ENCODE measurements at regions not wholly inside any gene's neighbourhood (a gene's known extent, or its start where the extent isn't known, plus 50 kb on each side); places are given as distances from the start of the nearest gene placed in this dataset.
"Not testable (repeated sequence)": the region's sequence is repeated elsewhere in the genome, so short reads cannot be mapped to it uniquely, and the experiment has no call there.

- Mint-ChIP-seq H3K4me1 (no peaks in the 10 kb centered on the region), H3K9me3 (no peaks in the 10 kb centered on the region), H3K27me3 (peaks cover 33% of the 10 kb centered on the region), H3K27ac (no peak overlapping the region), H3K4me3 (no peak overlapping the region), H3K36me3 (ENCODE audit: low read depth) (no peaks in the 10 kb centered on the region)
- no peak for ATAC-seq (replicated peaks)
Observed at GRCh38 chr2:235206399-235206798, 254.6 kb downstream of the SH3BP4 start.

- Mint-ChIP-seq H3K27ac (no peak overlapping the region), H3K4me3 (no peak overlapping the region), H3K9me3 (no peaks in the 10 kb centered on the region), H3K36me3 (ENCODE audit: low read depth) (no peaks in the 10 kb centered on the region), H3K27me3 (peaks cover 36% of the 10 kb centered on the region), H3K4me1 (no peaks in the 10 kb centered on the region)
- ATAC-seq (replicated peaks): no peak
Observed at GRCh38 chr2:235206980-235207579, 255.3 kb downstream of the SH3BP4 start.

GRCh38 chr2:235211056-235211455, 259.2 kb downstream of the SH3BP4 start:
- Mint-ChIP-seq H3K27ac (no peak overlapping the region), H3K9me3 (no peaks in the 10 kb centered on the region), H3K4me1 (no peaks in the 10 kb centered on the region), H3K36me3 (ENCODE audit: low read depth) (no peaks in the 10 kb centered on the region), H3K27me3 (peaks cover 36% of the 10 kb centered on the region), H3K4me3 (no peak overlapping the region)
- ATAC-seq (replicated peaks): no peak

GRCh38 chr2:235212501-235213158, 260.8 kb downstream of the SH3BP4 start:
- Mint-ChIP-seq H3K9me3 (no peaks in the 10 kb centered on the region), H3K27me3 (peaks cover 31% of the 10 kb centered on the region), H3K4me1 (no peaks in the 10 kb centered on the region), H3K36me3 (ENCODE audit: low read depth) (no peaks in the 10 kb centered on the region), H3K27ac (no peak overlapping the region), H3K4me3 (no peak overlapping the region)
- ATAC-seq (replicated peaks): no peak

GRCh38 chr2:235215248-235215647, 263.4 kb downstream of the SH3BP4 start:
- H3K36me3 Mint-ChIP-seq (ENCODE audit: low read depth): no peaks in the 10 kb centered on the region
- H3K27me3 Mint-ChIP-seq: peaks cover 41% of the 10 kb centered on the region
- no peak overlapping the region for H3K4me3 Mint-ChIP-seq
- H3K4me1 Mint-ChIP-seq: no peaks in the 10 kb centered on the region
- no peak overlapping the region for H3K27ac Mint-ChIP-seq
- H3K9me3 Mint-ChIP-seq: no peaks in the 10 kb centered on the region
- ATAC-seq (replicated peaks): no peak

GRCh38 chr2:235216901-235217300, 265.1 kb downstream of the SH3BP4 start:
- Mint-ChIP-seq H3K4me3 (no peak overlapping the region), H3K36me3 (ENCODE audit: low read depth) (no peaks in the 10 kb centered on the region), H3K27ac (no peak overlapping the region), H3K27me3 (peaks cover 42% of the 10 kb centered on the region), H3K4me1 (no peaks in the 10 kb centered on the region), H3K9me3 (no peaks in the 10 kb centered on the region)
- ATAC-seq (replicated peaks): no peak

GRCh38 chr2:235217846-235218245, 266.0 kb downstream of the SH3BP4 start:
- no peaks in the 10 kb centered on the region for H3K4me1 Mint-ChIP-seq
- H3K9me3 Mint-ChIP-seq: no peaks in the 10 kb centered on the region
- no peak overlapping the region for H3K27ac Mint-ChIP-seq
- H3K27me3 Mint-ChIP-seq: peaks cover 41% of the 10 kb centered on the region
- no peak overlapping the region for H3K4me3 Mint-ChIP-seq
- H3K36me3 Mint-ChIP-seq (ENCODE audit: low read depth): no peaks in the 10 kb centered on the region
- ATAC-seq (replicated peaks): no peak

- Mint-ChIP-seq H3K4me3 (no peak overlapping the region), H3K27ac (no peak overlapping the region), H3K27me3 (peaks cover 40% of the 10 kb centered on the region), H3K9me3 (no peaks in the 10 kb centered on the region), H3K36me3 (ENCODE audit: low read depth) (no peaks in the 10 kb centered on the region), H3K4me1 (no peaks in the 10 kb centered on the region)
- ATAC-seq (replicated peaks): no peak
Observed at GRCh38 chr2:235218486-235218907, 266.7 kb downstream of the SH3BP4 start.

GRCh38 chr2:235219048-235219447, 267.2 kb downstream of the SH3BP4 start:
- H3K27me3 Mint-ChIP-seq: peaks cover 37% of the 10 kb centered on the region
- no peak overlapping the region for H3K4me3 Mint-ChIP-seq
- H3K27ac Mint-ChIP-seq: no peak overlapping the region
- no peaks in the 10 kb centered on the region for H3K9me3 Mint-ChIP-seq
- no peaks in the 10 kb centered on the region for H3K36me3 Mint-ChIP-seq (ENCODE audit: low read depth)
- ATAC-seq (replicated peaks): no peak
- H3K4me1 Mint-ChIP-seq: no peaks in the 10 kb centered on the region

- no peak for ATAC-seq (replicated peaks)
- no peaks in the 10 kb centered on the region for H3K36me3 Mint-ChIP-seq (ENCODE audit: low read depth)
- H3K9me3 Mint-ChIP-seq: no peaks in the 10 kb centered on the region
- no peak overlapping the region for H3K4me3 Mint-ChIP-seq
- no peak overlapping the region for H3K27ac Mint-ChIP-seq
- peaks cover 32% of the 10 kb centered on the region for H3K27me3 Mint-ChIP-seq
- no peaks in the 10 kb centered on the region for H3K4me1 Mint-ChIP-seq
Observed at GRCh38 chr2:235220331-235220730, 268.5 kb downstream of the SH3BP4 start.

GRCh38 chr2:235223011-235223410, 270.8 kb upstream of the AGAP1 start:
- ATAC-seq (replicated peaks): no peak
- no peaks in the 10 kb centered on the region for H3K9me3 Mint-ChIP-seq
- H3K27ac Mint-ChIP-seq: no peak overlapping the region
- no peaks in the 10 kb centered on the region for H3K4me1 Mint-ChIP-seq
- no peak overlapping the region for H3K4me3 Mint-ChIP-seq
- H3K36me3 Mint-ChIP-seq (ENCODE audit: low read depth): no peaks in the 10 kb centered on the region
- peaks cover 26% of the 10 kb centered on the region for H3K27me3 Mint-ChIP-seq

GRCh38 chr2:235224410-235224809, 269.4 kb upstream of the AGAP1 start:
- H3K27me3 Mint-ChIP-seq: peaks cover 25% of the 10 kb centered on the region
- H3K36me3 Mint-ChIP-seq (ENCODE audit: low read depth): no peaks in the 10 kb centered on the region
- H3K4me3 Mint-ChIP-seq: no peak overlapping the region
- H3K27ac Mint-ChIP-seq: no peak overlapping the region
- H3K4me1 Mint-ChIP-seq: no peaks in the 10 kb centered on the region
- H3K9me3 Mint-ChIP-seq: no peaks in the 10 kb centered on the region
- no peak for ATAC-seq (replicated peaks)

GRCh38 chr2:235225261-235225660, 268.6 kb upstream of the AGAP1 start:
- Mint-ChIP-seq H3K4me1 (no peaks in the 10 kb centered on the region), H3K27me3 (peaks cover 23% of the 10 kb centered on the region)
- no peak for ATAC-seq (replicated peaks)

GRCh38 chr2:235227590-235227989, 266.3 kb upstream of the AGAP1 start:
- H3K4me1 Mint-ChIP-seq: no peaks in the 10 kb centered on the region
- H3K36me3 Mint-ChIP-seq (ENCODE audit: low read depth): no peaks in the 10 kb centered on the region
- H3K4me3 Mint-ChIP-seq: no peak overlapping the region
- no peak overlapping the region for H3K27ac Mint-ChIP-seq
- peaks cover 29% of the 10 kb centered on the region for H3K27me3 Mint-ChIP-seq
- no peaks in the 10 kb centered on the region for H3K9me3 Mint-ChIP-seq
- ATAC-seq (replicated peaks): no peak

More at GRCh38 chr2:235225261-235225660, 268.6 kb upstream of the AGAP1 start:
- Mint-ChIP-seq H3K36me3 (ENCODE audit: low read depth) (no peaks in the 10 kb centered on the region), H3K9me3 (no peaks in the 10 kb centered on the region), H3K27ac (no peak overlapping the region), H3K4me3 (no peak overlapping the region)

GRCh38 chr2:235228422-235228821, 265.4 kb upstream of the AGAP1 start:
- H3K27me3 Mint-ChIP-seq: peaks cover 25% of the 10 kb centered on the region
- H3K27ac Mint-ChIP-seq; H3K9me3 Mint-ChIP-seq; ATAC-seq (replicated peaks); H3K4me3 Mint-ChIP-seq; H3K36me3 Mint-ChIP-seq (ENCODE audit: low read depth); H3K4me1 Mint-ChIP-seq: not testable (repeated sequence)
